Eye (tissue), 1 donor: ENCODE measurements at regions not wholly inside any gene's neighbourhood (a gene's known extent, or its start where the extent isn't known, plus 50 kb on each side); places are given as distances from the start of the nearest gene placed in this dataset.
"Not testable (repeated sequence)": the region's sequence is repeated elsewhere in the genome, so short reads cannot be mapped to it uniquely, and the experiment has no call there.

Experiments used
- DNase-seq: peaks from one replicate; pipeline ENCODE4 v3.0.0-alpha.2; 2015

GRCh38 chr3:8147711-8148110 lies 353.9 kb upstream of the LMCD1 start:
- no peak for DNase-seq

DNA sequence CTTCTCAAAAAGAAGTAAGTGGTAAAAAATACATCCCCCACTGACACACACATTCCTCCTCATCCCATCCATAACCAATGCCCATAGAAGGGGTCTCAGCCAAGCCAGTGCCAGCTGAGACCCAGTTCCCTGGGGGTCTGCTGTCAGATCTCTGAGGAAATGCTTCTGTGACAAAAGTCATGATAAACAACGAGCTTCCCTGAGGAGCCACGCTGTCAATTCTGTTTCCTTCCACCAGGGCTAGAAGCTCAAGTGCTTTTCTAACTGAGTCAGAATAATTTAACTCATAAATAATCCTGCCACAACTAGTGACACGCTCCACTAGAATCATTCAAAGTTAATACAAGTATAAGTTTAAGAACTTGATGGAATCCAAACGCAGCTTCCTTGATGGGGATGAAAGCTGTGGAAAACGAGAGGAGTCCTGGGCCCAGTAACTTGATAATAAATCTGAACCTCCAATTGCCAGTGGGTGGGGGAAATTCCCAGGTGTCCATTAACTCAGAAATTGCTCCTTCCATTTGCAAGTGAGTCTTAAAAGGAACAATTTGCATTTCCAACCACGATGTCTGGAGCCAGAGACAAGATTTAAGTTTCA lies 348.7 kb upstream of the LMCD1 start:
- peak; percentile 91 for DNase-seq

DNA sequence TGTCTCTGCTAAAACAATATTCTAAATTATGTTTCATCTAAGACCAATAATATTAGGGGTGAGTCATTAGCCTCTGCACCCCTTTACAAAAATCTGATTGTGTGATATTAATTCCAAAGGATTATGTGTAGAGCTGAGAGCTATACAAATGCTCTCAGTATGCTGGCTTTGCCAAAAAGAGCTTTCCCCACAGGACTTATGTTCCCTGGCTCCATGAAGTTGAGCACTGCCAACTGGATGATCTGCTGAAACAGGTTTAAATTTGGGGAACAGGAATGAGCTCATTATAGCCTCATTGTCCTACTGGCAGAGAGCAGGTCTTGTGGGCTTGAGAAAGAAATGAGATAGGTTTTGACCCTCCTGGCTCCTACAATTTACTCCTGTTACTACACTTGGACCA lies 347.8 kb upstream of the LMCD1 start:
- DNase-seq = no peak

- no peak for DNase-seq
Measured at GRCh38 chr3:8154617-8155016, 347.0 kb upstream of the LMCD1 start.

GRCh38 chr3:8156138-8156537 lies 345.5 kb upstream of the LMCD1 start:
- no peak for DNase-seq

DNA sequence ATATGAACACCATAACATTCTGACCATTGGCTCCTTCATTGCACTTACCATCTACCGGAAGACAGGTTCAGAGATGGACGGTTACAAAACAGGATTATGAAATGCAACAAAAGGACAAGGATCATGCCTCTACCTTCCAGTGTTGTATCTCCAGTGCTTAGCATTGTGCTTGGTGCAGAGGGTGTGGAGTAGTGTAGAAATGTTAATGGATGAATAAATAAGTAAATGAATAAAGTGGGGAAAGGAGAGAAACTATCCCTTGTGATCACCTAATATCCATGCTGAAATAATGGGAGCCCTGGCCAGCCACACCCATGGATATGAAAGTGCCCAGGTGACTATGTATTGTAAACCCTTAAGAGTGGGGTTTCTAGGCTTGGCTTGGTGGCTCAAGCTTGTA lies 344.8 kb upstream of the LMCD1 start:
- DNase-seq = no peak

DNA sequence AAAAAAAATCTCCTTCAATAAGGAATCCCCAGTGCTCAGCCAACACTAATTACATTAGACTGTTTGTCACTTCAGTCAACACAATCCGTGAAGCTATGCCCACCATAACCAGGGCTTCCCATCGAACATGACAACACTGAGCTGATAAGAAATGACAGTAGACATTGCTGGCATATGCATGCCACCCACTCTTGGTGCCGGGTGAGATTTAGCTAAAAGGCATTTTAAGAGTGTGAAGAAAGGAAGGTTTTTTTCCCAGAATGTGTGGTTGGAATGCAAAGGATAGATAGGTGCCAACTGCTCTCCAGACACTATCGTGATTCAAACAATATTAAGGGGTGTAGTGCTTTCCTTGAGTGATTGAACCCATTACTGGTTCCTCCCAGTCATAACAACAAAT lies 344.0 kb upstream of the LMCD1 start:
- DNase-seq = no peak

- DNase-seq = no peak
Measured at GRCh38 chr3:8164145-8164544, 337.5 kb upstream of the LMCD1 start.

GRCh38 chr3:8166014-8166413 lies 335.6 kb upstream of the LMCD1 start:
- no peak for DNase-seq

DNA sequence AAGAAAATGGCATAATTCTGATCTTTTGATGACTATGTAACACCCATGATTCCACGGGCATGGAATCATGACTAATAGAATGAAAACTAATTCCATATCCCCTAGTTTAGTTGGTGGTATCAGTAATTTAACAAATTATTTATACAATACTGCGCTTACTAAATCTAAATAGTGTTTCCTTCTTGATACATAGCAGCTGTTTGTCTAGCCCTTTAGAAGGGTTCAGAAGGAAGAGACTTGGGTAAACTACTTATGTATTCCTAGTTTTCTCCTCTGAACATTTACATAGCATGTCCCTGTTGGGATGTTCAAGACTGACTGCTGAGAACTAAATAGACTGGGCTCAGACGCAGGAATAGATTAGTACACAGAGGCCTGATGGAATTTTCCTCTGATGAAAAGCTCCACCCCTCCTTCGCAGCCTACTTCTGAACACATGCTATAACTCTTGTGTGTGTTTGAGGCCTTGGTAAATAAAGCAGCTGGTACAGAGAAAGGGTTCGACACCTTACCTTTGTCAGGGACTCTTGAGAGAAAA lies 330.6 kb upstream of the LMCD1 start:
- DNase-seq = no peak

- peak; percentile 42 for DNase-seq
Measured at GRCh38 chr3:8173892-8174291, 327.7 kb upstream of the LMCD1 start.

GRCh38 chr3:8176759-8177483 lies 324.7 kb upstream of the LMCD1 start:
- not testable (repeated sequence) for DNase-seq

GRCh38 chr3:8178516-8178915 lies 323.1 kb upstream of the LMCD1 start:
- DNase-seq = not testable (repeated sequence)

- DNase-seq = no peak
Measured at GRCh38 chr3:8182904-8183303, 318.7 kb upstream of the LMCD1 start.

- no peak for DNase-seq
Measured at GRCh38 chr3:8183627-8184026, 318.0 kb upstream of the LMCD1 start.

DNA sequence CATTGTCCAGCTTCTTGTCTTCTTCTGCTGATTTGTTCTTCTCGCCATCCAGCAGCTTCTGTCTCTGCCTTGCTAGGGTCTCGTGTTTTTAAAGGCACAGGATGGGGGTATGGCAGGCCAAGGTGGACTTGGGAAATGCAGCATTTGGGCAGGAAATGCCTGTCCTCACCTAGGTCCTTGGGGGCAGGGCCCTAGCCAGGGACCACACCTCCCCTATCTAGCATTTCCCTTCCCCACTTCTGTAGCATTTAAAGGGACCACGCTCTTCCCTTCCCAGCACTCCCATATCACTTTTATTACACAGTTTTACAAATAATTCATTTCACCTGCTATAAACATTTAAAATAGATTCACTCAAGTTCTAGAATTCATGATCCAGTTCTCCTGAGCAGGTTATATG lies 315.4 kb upstream of the LMCD1 start:
- DNase-seq = no peak

DNA sequence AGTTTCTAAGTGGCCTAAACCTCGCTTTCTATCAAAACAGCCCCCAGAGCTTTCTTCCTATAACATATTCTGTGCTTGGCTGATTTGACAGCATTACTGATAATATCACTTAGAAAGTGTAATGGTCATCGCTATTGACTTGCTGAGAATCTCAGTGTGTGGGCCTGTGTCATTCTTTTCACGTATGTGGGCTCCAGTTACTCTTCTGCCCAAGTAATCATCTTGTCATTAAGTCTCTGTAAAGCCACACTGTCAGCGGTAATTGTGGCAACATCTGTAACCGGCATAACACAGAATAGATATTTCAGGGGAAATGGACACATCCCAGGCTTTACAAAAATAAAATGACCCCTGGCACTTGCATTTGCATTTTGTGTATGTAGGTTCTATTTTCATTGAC lies 313.6 kb upstream of the LMCD1 start:
- DNase-seq = no peak

- DNase-seq = no peak
Measured at GRCh38 chr3:8189051-8189450, 312.6 kb upstream of the LMCD1 start.

DNA sequence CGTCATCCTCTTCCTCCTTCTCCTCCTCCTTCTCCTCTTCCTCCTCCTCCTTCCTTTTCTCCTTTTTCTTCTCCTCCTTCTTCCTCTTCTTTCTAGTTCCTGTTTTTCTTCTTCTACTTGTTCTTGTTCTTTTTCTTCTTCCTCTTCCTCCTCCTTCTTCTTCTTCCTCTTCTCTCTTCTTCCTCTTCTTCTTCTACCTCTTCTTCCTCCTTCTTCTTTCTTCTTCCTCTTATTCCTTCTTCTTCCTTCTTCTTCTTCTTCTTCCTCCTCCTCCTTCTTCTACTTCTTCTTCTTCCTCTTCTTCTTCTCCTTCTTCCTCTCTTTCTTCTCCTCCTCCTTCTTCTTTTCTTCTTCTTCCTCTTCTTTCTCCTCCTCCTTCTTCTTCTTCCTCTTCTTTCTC lies 310.2 kb upstream of the LMCD1 start:
- no peak for DNase-seq

- no peak for DNase-seq
Measured at GRCh38 chr3:8197384-8197783, 304.2 kb upstream of the LMCD1 start.

- no peak for DNase-seq
Measured at GRCh38 chr3:8198605-8199004, 303.0 kb upstream of the LMCD1 start.

- no peak for DNase-seq
Measured at GRCh38 chr3:8200996-8201395, 300.6 kb upstream of the LMCD1 start.

- peak; percentile 80 for DNase-seq
Measured at GRCh38 chr3:8201886-8202285, 299.7 kb upstream of the LMCD1 start.

DNA sequence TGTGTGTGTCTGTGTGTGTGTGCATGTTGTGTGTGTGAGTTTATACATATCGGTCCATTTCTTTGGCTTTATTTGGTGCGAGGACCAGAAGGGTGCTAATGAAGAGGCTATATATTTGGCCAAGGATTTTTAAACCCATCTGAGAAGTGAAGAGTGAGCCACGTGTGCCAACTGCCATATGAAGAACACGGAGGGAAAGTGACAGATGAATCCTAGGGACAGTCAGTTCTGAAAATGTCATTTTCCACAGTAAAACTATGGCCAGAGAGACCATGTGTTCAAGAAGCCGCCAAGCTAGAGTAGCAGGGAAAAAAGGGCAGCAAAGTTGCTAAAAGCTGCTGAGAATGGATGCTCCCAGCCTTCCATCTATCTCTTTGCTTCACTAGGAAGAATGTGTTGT lies 297.3 kb upstream of the LMCD1 start:
- DNase-seq = no peak
